Type B pancreatic cell (in vitro differentiated cells): ENCODE measurements at regions not wholly inside any gene's neighbourhood (a gene's known extent, or its start where the extent isn't known, plus 50 kb on each side); places are given as distances from the start of the nearest gene placed in this dataset.
"Not testable (repeated sequence)": the region's sequence is repeated elsewhere in the genome, so short reads cannot be mapped to it uniquely, and the experiment has no call there.

Experiments used
- DNase-seq: peaks from one replicate; pipeline ENCODE4 v3.0.0; 2021; ENCODE audit warnings: mixed read lengths; ENCODE audit not compliant: unreplicated experiment; ENCODE audit errors: extremely low spot score
- H3K27ac Mint-ChIP-seq: 2 replicates; pipeline ENCODE4 v1.8.0; 2021; ENCODE audit warnings: mild to moderate bottlenecking, mixed read lengths
- H3K27me3 Mint-ChIP-seq: 2 replicates; pipeline ENCODE4 v1.8.0; 2021; ENCODE audit warnings: mixed read lengths
- H3K36me3 Mint-ChIP-seq: 2 replicates; pipeline ENCODE4 v1.8.0; 2021; ENCODE audit warnings: mixed read lengths
- H3K4me1 Mint-ChIP-seq: one replicate; pipeline ENCODE4 v1.8.0; 2021; ENCODE audit warnings: mixed read lengths; ENCODE audit not compliant: unreplicated experiment
- H3K4me3 Mint-ChIP-seq: 2 replicates; pipeline ENCODE4 v1.8.0; 2021; ENCODE audit warnings: mild to moderate bottlenecking, mixed read lengths
- H3K9me3 Mint-ChIP-seq: 2 replicates; pipeline ENCODE4 v1.8.0; 2021; ENCODE audit warnings: mixed read lengths
- CTCF ChIP-seq: fragments of 200-600 bp; sonication (generic); conservative IDR thresholded peaks from 2 replicates; pipeline ENCODE4 v1.5.0; 2021; ENCODE audit warnings: antibody characterized with exemption, mild to moderate bottlenecking

GRCh38 chr20:25858495-25859425, 162.1 kb upstream of the ZNF337 start:
- H3K4me3 Mint-ChIP-seq: peak overlapping the region; percentile 63
- no peak for TF ChIP-seq CTCF
- H3K36me3 Mint-ChIP-seq: no peaks in the 10 kb centered on the region
- H3K9me3 Mint-ChIP-seq: no peaks in the 10 kb centered on the region
- peaks cover 9% of the 10 kb centered on the region for H3K4me1 Mint-ChIP-seq
- H3K27ac Mint-ChIP-seq: no peak overlapping the region
- H3K27me3 Mint-ChIP-seq: peaks cover 65% of the 10 kb centered on the region
- DNase-seq: no peak

GRCh38 chr20:25857091-25857788, 160.6 kb upstream of the ZNF337 start:
- not testable (repeated sequence) for H3K36me3 Mint-ChIP-seq, H3K27ac Mint-ChIP-seq, H3K4me1 Mint-ChIP-seq, H3K9me3 Mint-ChIP-seq, DNase-seq
- Mint-ChIP-seq H3K27me3 (peaks cover 51% of the 10 kb centered on the region), H3K4me3 (peak overlapping the region; percentile 33)

GRCh38 chr20:25856256-25856884, 159.7 kb upstream of the ZNF337 start:
- no peaks in the 10 kb centered on the region for H3K4me1 Mint-ChIP-seq
- H3K4me3 Mint-ChIP-seq: no peak overlapping the region
- H3K9me3 Mint-ChIP-seq: no peaks in the 10 kb centered on the region
- H3K27me3 Mint-ChIP-seq: peaks cover 42% of the 10 kb centered on the region
- H3K27ac Mint-ChIP-seq: no peak overlapping the region
- TF ChIP-seq CTCF: no peak
- H3K36me3 Mint-ChIP-seq: no peaks in the 10 kb centered on the region
- no peak for DNase-seq

GRCh38 chr20:25855451-25856156, 159.0 kb upstream of the ZNF337 start:
- not testable (repeated sequence) for H3K27ac Mint-ChIP-seq, H3K4me3 Mint-ChIP-seq, H3K4me1 Mint-ChIP-seq, H3K9me3 Mint-ChIP-seq, H3K36me3 Mint-ChIP-seq, DNase-seq
- H3K27me3 Mint-ChIP-seq: peaks cover 34% of the 10 kb centered on the region

GRCh38 chr20:25854666-25855065, 158.0 kb upstream of the ZNF337 start:
- not testable (repeated sequence) for H3K4me3 Mint-ChIP-seq, H3K36me3 Mint-ChIP-seq, H3K9me3 Mint-ChIP-seq, DNase-seq, H3K4me1 Mint-ChIP-seq, H3K27ac Mint-ChIP-seq
- peaks cover 25% of the 10 kb centered on the region for H3K27me3 Mint-ChIP-seq

GRCh38 chr20:25853718-25854388, 157.2 kb upstream of the ZNF337 start:
- not testable (repeated sequence) for H3K9me3 Mint-ChIP-seq, DNase-seq, H3K27ac Mint-ChIP-seq

GRCh38 chr20:25852968-25853717, 156.5 kb upstream of the ZNF337 start:
- not testable (repeated sequence) for DNase-seq, H3K27ac Mint-ChIP-seq, H3K4me3 Mint-ChIP-seq, H3K9me3 Mint-ChIP-seq, H3K4me1 Mint-ChIP-seq, H3K36me3 Mint-ChIP-seq
- peaks cover 13% of the 10 kb centered on the region for H3K27me3 Mint-ChIP-seq

More at GRCh38 chr20:25853718-25854388, 157.2 kb upstream of the ZNF337 start:
- not testable (repeated sequence) for H3K36me3 Mint-ChIP-seq, H3K4me3 Mint-ChIP-seq, H3K4me1 Mint-ChIP-seq
- peaks cover 17% of the 10 kb centered on the region for H3K27me3 Mint-ChIP-seq

GRCh38 chr20:25850133-25850532, 153.5 kb upstream of the ZNF337 start:
- H3K4me3 Mint-ChIP-seq, H3K4me1 Mint-ChIP-seq, H3K27me3 Mint-ChIP-seq, H3K27ac Mint-ChIP-seq, H3K9me3 Mint-ChIP-seq, H3K36me3 Mint-ChIP-seq: not testable (repeated sequence)
- peak; percentile 42 for DNase-seq
